ENCODE measurements at regions not wholly inside any gene's neighbourhood (a gene's known extent, or its start where the extent isn't known, plus 50 kb on each side); places are given as distances from the start of the nearest gene placed in this dataset.

DNA sequence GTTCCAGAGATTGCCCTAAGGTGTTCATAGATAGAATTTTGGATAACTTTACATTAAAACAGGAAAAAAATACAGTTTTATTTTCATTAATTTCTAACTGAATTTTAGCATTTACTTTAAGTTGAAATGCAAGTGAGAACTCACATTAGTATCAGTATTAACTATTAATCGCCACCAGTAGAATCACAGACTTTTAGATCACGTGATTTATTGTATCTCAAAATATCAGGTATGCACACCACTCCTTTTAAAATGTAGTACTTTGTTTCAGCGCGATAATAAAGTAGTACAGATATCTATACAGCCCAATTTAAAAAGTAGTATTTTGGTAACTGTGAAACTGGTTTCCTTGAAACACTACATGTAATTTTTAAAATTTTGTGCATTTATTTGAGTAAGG, 978.7 kb downstream of the DNAH5 start:
- Histone ChIP-seq H3K56ac (ENCODE audit: insufficient read length, low read depth, low read length) (no peak overlapping the region), H3K27ac (ENCODE audit: insufficient read length, low read depth, low read length) (no peak overlapping the region), H3K27me3 (ENCODE audit: insufficient read depth, low read length) (no peaks in the 10 kb centered on the region), H3K9me3 (ENCODE audit: control insufficient read depth, low read depth, low read length) (no peaks in the 10 kb centered on the region), H2AFZ (ENCODE audit: low read length) (no peak overlapping the region), H3K4me1 (ENCODE audit: insufficient read depth, low read length) (no peaks in the 10 kb centered on the region), H2BK20ac (ENCODE audit: low read depth, low read length, poor library complexity, severe bottlenecking) (no peak overlapping the region), H3K4me2 (ENCODE audit: insufficient read depth, insufficient read length, low read length) (no peak overlapping the region), H4K5ac (ENCODE audit: insufficient read length, low read depth, low read length) (no peak overlapping the region), H3K79me1 (ENCODE audit: insufficient read depth, low read depth, low read length, poor library complexity, severe bottlenecking) (no peaks in the 10 kb centered on the region), H3K23ac (ENCODE audit: insufficient read length, low read depth, low read length) (no peak overlapping the region), H3T11ph (ENCODE audit: low read length) (no peak overlapping the region), H2BK15ac (ENCODE audit: low read depth, low read length) (no peak overlapping the region), H4K20me1 (ENCODE audit: control insufficient read depth, insufficient read depth, insufficient read length) (no peaks in the 10 kb centered on the region), H3K23me2 (ENCODE audit: insufficient read length, low read depth, low read length, poor library complexity, severe bottlenecking) (no peaks in the 10 kb centered on the region), H4K8ac (replicated peaks; ENCODE audit: insufficient read length, low read depth, low read length) (no peak overlapping the region), H4K91ac (ENCODE audit: insufficient read length, low read depth, low read length) (no peak overlapping the region), H3K79me2 (ENCODE audit: insufficient read depth, low read length) (no peaks in the 10 kb centered on the region), H2AK5ac (ENCODE audit: insufficient read length, low read length) (no peak overlapping the region), H3K9ac (ENCODE audit: extremely low read depth, insufficient read length, low read length) (no peak overlapping the region), H3K14ac (ENCODE audit: insufficient read depth, low read length) (no peak overlapping the region), H2BK120ac (ENCODE audit: low read depth, low read length, poor library complexity, severe bottlenecking) (no peak overlapping the region), H2BK12ac (ENCODE audit: insufficient read length, low read depth, low read length) (no peak overlapping the region), H2BK5ac (ENCODE audit: insufficient read length, low read length) (no peak overlapping the region), H3K18ac (ENCODE audit: insufficient read length, low read depth, low read length) (no peak overlapping the region), H3K4ac (ENCODE audit: low read depth, low read length) (no peak overlapping the region)
- no peaks in the 10 kb centered on the region for H3K36me3 Mint-ChIP-seq (ENCODE audit: insufficient read depth in 1 of 3, low read depth in 3 of 3)
- no peak for DNase-seq
- no peaks in the 10 kb centered on the region for H3K27me3 Mint-ChIP-seq (ENCODE audit: low read depth)
- H3K9me3 Mint-ChIP-seq: no peaks in the 10 kb centered on the region
- no CpG with 5 or more reads among the region's 4 CpGs for WGBS (ENCODE audit: extremely low coverage, insufficient read length, low lambda C conversion rate)
- no peak overlapping the region for H3K27ac Mint-ChIP-seq
- H3K4me3 Mint-ChIP-seq: no peak overlapping the region
- H3K4me1 Mint-ChIP-seq: no peaks in the 10 kb centered on the region
- TF ChIP-seq, protein P1, sequence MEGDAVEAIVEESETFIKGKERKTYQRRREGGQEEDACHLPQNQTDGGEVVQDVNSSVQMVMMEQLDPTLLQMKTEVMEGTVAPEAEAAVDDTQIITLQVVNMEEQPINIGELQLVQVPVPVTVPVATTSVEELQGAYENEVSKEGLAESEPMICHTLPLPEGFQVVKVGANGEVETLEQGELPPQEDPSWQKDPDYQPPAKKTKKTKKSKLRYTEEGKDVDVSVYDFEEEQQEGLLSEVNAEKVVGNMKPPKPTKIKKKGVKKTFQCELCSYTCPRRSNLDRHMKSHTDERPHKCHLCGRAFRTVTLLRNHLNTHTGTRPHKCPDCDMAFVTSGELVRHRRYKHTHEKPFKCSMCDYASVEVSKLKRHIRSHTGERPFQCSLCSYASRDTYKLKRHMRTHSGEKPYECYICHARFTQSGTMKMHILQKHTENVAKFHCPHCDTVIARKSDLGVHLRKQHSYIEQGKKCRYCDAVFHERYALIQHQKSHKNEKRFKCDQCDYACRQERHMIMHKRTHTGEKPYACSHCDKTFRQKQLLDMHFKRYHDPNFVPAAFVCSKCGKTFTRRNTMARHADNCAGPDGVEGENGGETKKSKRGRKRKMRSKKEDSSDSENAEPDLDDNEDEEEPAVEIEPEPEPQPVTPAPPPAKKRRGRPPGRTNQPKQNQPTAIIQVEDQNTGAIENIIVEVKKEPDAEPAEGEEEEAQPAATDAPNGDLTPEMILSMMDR (conservative IDR thresholded peaks at IDR 0.05): no peak
